Hepatocyte (in vitro differentiated cells): ENCODE measurements at regions not wholly inside any gene's neighbourhood (a gene's known extent, or its start where the extent isn't known, plus 50 kb on each side); places are given as distances from the start of the nearest gene placed in this dataset.

Source experiments
- DNase-seq: peaks from one replicate; pipeline ENCODE4 v3.0.0-alpha.2; 2016; ENCODE audit warnings: low spot score
- H2AFZ ChIP-seq: fragments of 200-600 bp; sonication (generic); 2 replicates; pipeline ENCODE4 v1.6.0; 2016; ENCODE audit warnings: antibody characterized with exemption, mild to moderate bottlenecking
- H3K27ac ChIP-seq: fragments of 200-600 bp; sonication (generic); 2 replicates; pipeline ENCODE4 v1.5.1; 2016; ENCODE audit warnings: mild to moderate bottlenecking
- H3K27me3 ChIP-seq: fragments of 200-600 bp; sonication (generic); 2 replicates; pipeline ENCODE4 v1.6.1; 2016
- H3K36me3 ChIP-seq: fragments of 200-600 bp; sonication (generic); replicated peaks from 2 replicates; pipeline ENCODE4 v1.5.1; 2016; ENCODE audit warnings: low read depth; ENCODE audit not compliant: insufficient read depth
- H3K4me1 ChIP-seq: fragments of 200-600 bp; sonication (generic); 2 replicates; pipeline ENCODE4 v1.5.1; 2016; ENCODE audit warnings: mild to moderate bottlenecking, moderate library complexity; ENCODE audit not compliant: insufficient read depth
- H3K4me2 ChIP-seq: fragments of 200-600 bp; sonication (generic); 2 replicates; pipeline ENCODE4 v1.6.0; 2016
- H3K4me3 ChIP-seq: fragments of 200-600 bp; sonication (generic); 2 replicates; pipeline ENCODE4 v1.5.1; 2016; ENCODE audit warnings: mild to moderate bottlenecking
- H3K79me2 ChIP-seq: fragments of 200-600 bp; sonication (generic); 2 replicates; pipeline ENCODE4 v1.6.0; 2017; ENCODE audit warnings: mild to moderate bottlenecking
- H3K9me2 ChIP-seq: fragments of 200-600 bp; sonication (generic); replicated peaks from 2 replicates; pipeline ENCODE4 v1.6.0; 2017; ENCODE audit warnings: mild to moderate bottlenecking; ENCODE audit not compliant: insufficient read depth
- H3K9me3 ChIP-seq: fragments of 200-600 bp; sonication (generic); 2 replicates; pipeline ENCODE4 v1.5.1; 2016; ENCODE audit warnings: low read depth, mild to moderate bottlenecking
- H4K20me1 ChIP-seq: fragments of 200-600 bp; sonication (generic); 2 replicates; pipeline ENCODE4 v1.6.0; 2016; ENCODE audit warnings: mild to moderate bottlenecking; ENCODE audit not compliant: insufficient read depth, poor library complexity, severe bottlenecking
- EZH2 ChIP-seq: fragments of 200-600 bp; sonication (generic); IDR thresholded peaks from 2 replicates; pipeline ENCODE4 v1.6.1; 2016; ENCODE audit warnings: antibody characterized with exemption, mild to moderate bottlenecking, borderline replicate concordance
- EZH2phosphoT487 ChIP-seq: fragments of 200-600 bp; sonication (generic); IDR thresholded peaks from one replicate; pipeline ENCODE4 v1.6.1; 2018; ENCODE audit warnings: antibody characterized with exemption, mild to moderate bottlenecking, low read depth, moderate library complexity; ENCODE audit not compliant: unreplicated experiment, severe bottlenecking
- WGBS: methylation state at CpG from one replicate; pipeline ENCODE4 v1.1.6; 2016; ENCODE audit warnings: low lambda C conversion rate; ENCODE audit errors: missing lambda C conversion rate; 5-methylcytosine and 5-hydroxymethylcytosine counted together
- TF ChIP-seq, protein P1 (sequence below): fragments of 200-600 bp; sonication (generic); IDR thresholded peaks from 2 replicates; pipeline ENCODE4 v1.5.1; 2016; ENCODE audit warnings: antibody characterized with exemption, mild to moderate bottlenecking; ENCODE audit not compliant: poor library complexity

DNA sequence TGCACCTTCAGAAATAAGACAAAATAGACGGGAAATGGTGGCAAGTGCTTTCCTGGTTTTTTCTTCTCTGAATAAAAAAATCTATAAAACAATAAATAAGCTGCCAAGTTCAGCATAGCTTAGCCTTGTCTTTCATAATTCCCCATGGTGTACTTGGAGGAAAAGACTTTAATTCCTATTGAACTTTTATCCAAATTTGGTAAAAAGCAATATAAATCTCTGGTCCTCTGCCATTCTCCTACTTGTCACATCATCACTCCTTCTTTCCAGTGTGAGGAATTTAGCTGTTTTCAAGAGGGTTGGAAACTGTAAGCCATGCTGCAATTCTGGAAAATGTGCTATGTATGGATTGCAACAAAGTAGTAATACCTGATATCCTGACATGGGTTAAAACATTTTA lies 551.8 kb upstream of the KIF2B start:
- Histone ChIP-seq H3K27ac (no peak overlapping the region), H3K4me2 (no peak overlapping the region), H4K20me1 (no peaks in the 10 kb centered on the region), H3K79me2 (no peaks in the 10 kb centered on the region), H3K9me3 (no peaks in the 10 kb centered on the region), H2AFZ (no peak overlapping the region), H3K9me2 (no peaks in the 10 kb centered on the region), H3K4me1 (no peaks in the 10 kb centered on the region), H3K36me3 (no peaks in the 10 kb centered on the region), H3K4me3 (no peak overlapping the region), H3K27me3 (no peaks in the 10 kb centered on the region)
- TF ChIP-seq EZH2 = no peak
- TF ChIP-seq EZH2phosphoT487 = no peak
- TF ChIP-seq, protein P1, sequence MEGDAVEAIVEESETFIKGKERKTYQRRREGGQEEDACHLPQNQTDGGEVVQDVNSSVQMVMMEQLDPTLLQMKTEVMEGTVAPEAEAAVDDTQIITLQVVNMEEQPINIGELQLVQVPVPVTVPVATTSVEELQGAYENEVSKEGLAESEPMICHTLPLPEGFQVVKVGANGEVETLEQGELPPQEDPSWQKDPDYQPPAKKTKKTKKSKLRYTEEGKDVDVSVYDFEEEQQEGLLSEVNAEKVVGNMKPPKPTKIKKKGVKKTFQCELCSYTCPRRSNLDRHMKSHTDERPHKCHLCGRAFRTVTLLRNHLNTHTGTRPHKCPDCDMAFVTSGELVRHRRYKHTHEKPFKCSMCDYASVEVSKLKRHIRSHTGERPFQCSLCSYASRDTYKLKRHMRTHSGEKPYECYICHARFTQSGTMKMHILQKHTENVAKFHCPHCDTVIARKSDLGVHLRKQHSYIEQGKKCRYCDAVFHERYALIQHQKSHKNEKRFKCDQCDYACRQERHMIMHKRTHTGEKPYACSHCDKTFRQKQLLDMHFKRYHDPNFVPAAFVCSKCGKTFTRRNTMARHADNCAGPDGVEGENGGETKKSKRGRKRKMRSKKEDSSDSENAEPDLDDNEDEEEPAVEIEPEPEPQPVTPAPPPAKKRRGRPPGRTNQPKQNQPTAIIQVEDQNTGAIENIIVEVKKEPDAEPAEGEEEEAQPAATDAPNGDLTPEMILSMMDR = no peak
- 71% methylated on average over 1 of the region's 1 CpG for WGBS
- no peak for DNase-seq

DNA sequence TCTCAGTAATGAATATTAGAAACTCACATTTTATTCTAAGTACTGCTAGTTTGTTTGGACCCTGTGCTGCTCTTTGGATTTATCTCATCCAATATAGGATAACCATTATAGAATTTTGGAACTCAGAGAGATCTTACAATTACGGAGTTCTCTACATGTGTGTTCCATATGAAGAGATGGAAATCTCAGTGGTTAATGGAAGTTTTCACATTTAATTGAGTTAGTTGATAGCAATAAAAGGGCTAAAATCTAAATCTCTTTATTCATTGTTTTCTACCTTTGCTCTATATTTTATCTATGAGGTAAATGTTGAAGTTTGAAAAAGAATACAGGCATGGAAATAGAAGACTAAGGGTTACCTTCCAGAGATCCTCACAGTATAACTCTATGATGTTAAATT lies 558.0 kb upstream of the KIF2B start:
- Histone ChIP-seq H3K27me3 (no peaks in the 10 kb centered on the region), H3K79me2 (no peaks in the 10 kb centered on the region), H4K20me1 (no peaks in the 10 kb centered on the region), H3K4me3 (no peak overlapping the region), H2AFZ (no peak overlapping the region), H3K36me3 (no peaks in the 10 kb centered on the region), H3K27ac (no peak overlapping the region), H3K4me1 (no peaks in the 10 kb centered on the region), H3K9me2 (no peaks in the 10 kb centered on the region), H3K9me3 (no peaks in the 10 kb centered on the region), H3K4me2 (no peak overlapping the region)
- TF ChIP-seq EZH2phosphoT487 (no peak), EZH2 (no peak)
- TF ChIP-seq, protein P1 = no peak
- WGBS = 97% methylated on average over 1 of the region's 1 CpG
- DNase-seq = no peak

DNA sequence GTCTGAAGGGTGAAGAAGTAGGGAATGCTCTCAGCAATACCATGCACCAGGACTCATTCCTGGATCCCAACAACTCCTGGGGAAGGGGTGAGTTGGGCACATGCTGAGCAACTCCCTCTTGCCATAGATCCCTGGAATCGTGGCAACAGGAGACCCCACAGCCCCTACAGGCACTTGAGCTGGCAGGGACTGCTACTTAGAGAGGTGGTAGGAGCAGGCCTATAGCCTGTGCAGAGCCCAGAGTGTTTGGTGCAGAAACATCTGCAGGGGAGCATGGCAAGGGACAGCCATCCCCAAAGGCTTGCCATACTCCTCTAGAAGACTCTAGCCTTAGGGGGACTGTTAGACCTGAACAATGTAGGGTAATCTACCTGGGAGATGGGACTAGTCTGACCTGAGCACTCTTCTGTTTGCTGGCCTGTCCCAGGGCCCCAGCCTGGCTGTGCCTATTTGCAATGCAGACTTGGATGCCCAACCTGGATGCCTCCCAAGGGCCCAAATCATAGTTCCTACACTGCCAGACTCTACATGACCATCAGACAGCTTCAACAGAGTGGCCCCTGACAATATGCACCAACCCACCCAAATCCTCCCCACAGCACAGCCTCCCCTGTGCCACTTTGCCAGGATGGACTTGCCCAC lies 568.6 kb upstream of the KIF2B start:
- TF ChIP-seq, protein P1 = no peak
- no peak for TF ChIP-seq EZH2phosphoT487
- no peak for TF ChIP-seq EZH2
- no peaks in the 10 kb centered on the region for H4K20me1 ChIP-seq
- no peaks in the 10 kb centered on the region for H3K27me3 ChIP-seq
- H3K36me3 ChIP-seq = no peaks in the 10 kb centered on the region
- H3K9me2 ChIP-seq = no peaks in the 10 kb centered on the region
- no peaks in the 10 kb centered on the region for H3K79me2 ChIP-seq
- no peak overlapping the region for H2AFZ ChIP-seq
- no peak overlapping the region for H3K4me3 ChIP-seq
- DNase-seq = no peak
- no peaks in the 10 kb centered on the region for H3K9me3 ChIP-seq
- H3K4me1 ChIP-seq = no peaks in the 10 kb centered on the region
- H3K27ac ChIP-seq = no peak overlapping the region
- 45% methylated on average over 1 of the region's 1 CpG for WGBS
- H3K4me2 ChIP-seq = no peak overlapping the region

DNA sequence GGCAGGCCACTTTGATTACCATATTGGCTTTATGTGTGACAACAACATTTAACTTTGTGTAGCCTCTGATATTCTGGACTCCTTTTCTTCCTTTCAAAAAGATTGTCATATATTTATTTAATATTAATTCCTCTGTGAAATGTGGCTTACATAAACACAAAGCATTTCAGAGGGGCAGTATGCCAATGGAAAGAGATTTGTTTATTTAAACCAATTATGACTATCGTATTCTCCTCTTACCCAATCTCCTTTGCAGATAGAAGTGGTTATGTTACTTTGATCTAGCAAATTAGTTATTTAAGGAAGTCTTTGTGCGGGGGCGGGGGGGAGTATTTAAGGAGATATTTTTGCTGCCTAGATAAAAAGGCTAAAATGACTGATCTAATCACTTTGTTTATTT lies 573.7 kb upstream of the KIF2B start:
- no peak overlapping the region for H3K4me3 ChIP-seq
- H3K79me2 ChIP-seq = no peaks in the 10 kb centered on the region
- H3K27ac ChIP-seq = no peak overlapping the region
- H3K9me3 ChIP-seq = no peaks in the 10 kb centered on the region
- WGBS = 35% methylated on average over 3 of the region's 3 CpGs
- no peak overlapping the region for H2AFZ ChIP-seq
- H4K20me1 ChIP-seq = no peaks in the 10 kb centered on the region
- no peaks in the 10 kb centered on the region for H3K27me3 ChIP-seq
- no peaks in the 10 kb centered on the region for H3K36me3 ChIP-seq
- H3K9me2 ChIP-seq = no peaks in the 10 kb centered on the region
- H3K4me1 ChIP-seq = no peaks in the 10 kb centered on the region
- no peak for TF ChIP-seq EZH2phosphoT487
- no peak for TF ChIP-seq EZH2
- TF ChIP-seq, protein P1 = no peak
- DNase-seq = no peak
- H3K4me2 ChIP-seq = no peak overlapping the region
